ENCODE measurements at regions not wholly inside any gene's neighbourhood (a gene's known extent, or its start where the extent isn't known, plus 50 kb on each side); places are given as distances from the start of the nearest gene placed in this dataset.

GRCh38 chr11:116563028-116563711 lies 209.6 kb downstream of the BUD13 start:
- H3K27me3 ChIP-seq (ENCODE audit: control insufficient read depth, insufficient read depth, low read length), result no peaks in the 10 kb centered on the region
- peaks cover 4% of the 10 kb centered on the region for H3K4me1 ChIP-seq (ENCODE audit: control insufficient read depth, insufficient read depth, low read length)
- no peaks in the 10 kb centered on the region for H3K36me3 ChIP-seq (ENCODE audit: control insufficient read depth, insufficient read depth, low read length)
- H3K9ac ChIP-seq (ENCODE audit: low read depth, low read length), result no peak overlapping the region
- H3K9me3 ChIP-seq (ENCODE audit: control insufficient read depth, insufficient read depth, low read length), result no peaks in the 10 kb centered on the region
- H3K4me3 ChIP-seq (ENCODE audit: low read depth, low read length), result no peak overlapping the region

GRCh38 chr11:116560589-116560988 lies 212.2 kb downstream of the BUD13 start:
- Histone ChIP-seq H3K36me3 (ENCODE audit: control insufficient read depth, insufficient read depth, low read length) (no peaks in the 10 kb centered on the region), H3K9me3 (ENCODE audit: control insufficient read depth, insufficient read depth, low read length) (no peaks in the 10 kb centered on the region), H3K4me1 (ENCODE audit: control insufficient read depth, insufficient read depth, low read length) (no peaks in the 10 kb centered on the region), H3K9ac (ENCODE audit: low read depth, low read length) (no peak overlapping the region), H3K4me3 (ENCODE audit: low read depth, low read length) (no peak overlapping the region), H3K27me3 (ENCODE audit: control insufficient read depth, insufficient read depth, low read length) (no peaks in the 10 kb centered on the region)

DNA sequence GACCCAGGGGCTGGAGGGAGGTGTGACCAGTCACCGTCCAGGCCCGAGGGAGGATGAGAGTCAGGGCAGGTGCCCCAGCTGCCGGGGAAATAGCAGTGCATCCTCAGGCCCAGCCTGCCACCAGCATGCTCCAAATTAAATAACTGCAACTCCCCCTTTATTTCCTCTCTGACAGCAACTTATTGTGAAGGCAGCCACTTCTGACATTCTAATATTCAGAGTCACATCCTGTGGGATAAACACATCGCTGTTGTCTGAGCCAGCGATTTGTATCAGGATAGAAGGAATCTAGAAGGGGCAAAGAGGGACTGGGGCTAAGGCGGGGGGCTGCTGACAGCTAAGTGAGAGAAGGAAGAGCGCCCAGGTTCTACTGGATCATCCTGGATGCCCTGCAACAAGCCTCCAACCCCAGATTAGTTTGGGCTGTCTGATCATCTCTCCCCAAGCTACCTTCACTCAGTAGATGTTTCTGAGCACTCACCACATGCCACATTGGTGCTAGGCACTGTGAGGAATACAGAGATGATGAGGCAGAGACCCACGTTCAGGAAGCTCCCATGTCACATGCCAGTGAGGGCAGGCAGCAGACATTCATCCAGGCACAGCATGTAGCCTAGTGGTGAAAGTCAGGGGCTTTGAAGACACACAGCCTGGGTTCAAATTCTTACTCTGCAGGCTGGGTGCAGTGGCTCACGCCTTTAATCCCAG lies 214.1 kb downstream of the BUD13 start:
- Histone ChIP-seq H3K9me3 (ENCODE audit: control insufficient read depth, insufficient read depth, low read length) (no peaks in the 10 kb centered on the region), H3K36me3 (ENCODE audit: control insufficient read depth, insufficient read depth, low read length) (no peaks in the 10 kb centered on the region), H3K27me3 (ENCODE audit: control insufficient read depth, insufficient read depth, low read length) (no peaks in the 10 kb centered on the region), H3K4me1 (ENCODE audit: control insufficient read depth, insufficient read depth, low read length) (no peaks in the 10 kb centered on the region), H3K4me3 (ENCODE audit: low read depth, low read length) (no peak overlapping the region), H3K9ac (ENCODE audit: low read depth, low read length) (no peak overlapping the region)

DNA sequence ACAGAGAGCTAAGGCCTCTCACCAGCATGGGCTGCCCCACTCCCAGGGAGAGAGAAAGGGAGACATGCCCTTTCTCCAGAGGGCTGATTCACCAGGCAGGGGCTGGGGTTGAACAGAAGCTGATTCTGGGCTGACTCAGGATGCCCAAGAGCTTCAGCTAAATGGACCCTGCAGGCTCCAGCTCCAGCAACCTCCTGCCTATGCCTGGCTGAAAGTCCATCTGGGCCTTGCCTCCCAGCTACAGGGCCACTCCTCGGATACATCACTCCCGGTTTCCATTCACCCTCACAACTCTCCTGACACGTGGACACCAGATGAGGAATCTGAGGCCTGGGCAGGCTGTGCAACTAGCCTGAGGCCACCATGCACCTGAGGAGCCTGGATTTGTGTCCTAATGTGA lies 215.5 kb downstream of the BUD13 start:
- H3K27me3 ChIP-seq (ENCODE audit: control insufficient read depth, insufficient read depth, low read length), result no peaks in the 10 kb centered on the region
- no peaks in the 10 kb centered on the region for H3K4me1 ChIP-seq (ENCODE audit: control insufficient read depth, insufficient read depth, low read length)
- H3K36me3 ChIP-seq (ENCODE audit: control insufficient read depth, insufficient read depth, low read length), result no peaks in the 10 kb centered on the region
- H3K4me3 ChIP-seq (ENCODE audit: low read depth, low read length), result no peak overlapping the region
- no peaks in the 10 kb centered on the region for H3K9me3 ChIP-seq (ENCODE audit: control insufficient read depth, insufficient read depth, low read length)
- no peak overlapping the region for H3K9ac ChIP-seq (ENCODE audit: low read depth, low read length)

GRCh38 chr11:116556483-116556882 lies 216.3 kb downstream of the BUD13 start:
- Histone ChIP-seq H3K27me3 (ENCODE audit: control insufficient read depth, insufficient read depth, low read length) (no peaks in the 10 kb centered on the region), H3K36me3 (ENCODE audit: control insufficient read depth, insufficient read depth, low read length) (no peaks in the 10 kb centered on the region), H3K4me1 (ENCODE audit: control insufficient read depth, insufficient read depth, low read length) (no peaks in the 10 kb centered on the region), H3K9me3 (ENCODE audit: control insufficient read depth, insufficient read depth, low read length) (no peaks in the 10 kb centered on the region), H3K9ac (ENCODE audit: low read depth, low read length) (no peak overlapping the region), H3K4me3 (ENCODE audit: low read depth, low read length) (no peak overlapping the region)

GRCh38 chr11:116553482-116553881 lies 219.3 kb downstream of the BUD13 start:
- H3K4me1 ChIP-seq (ENCODE audit: control insufficient read depth, insufficient read depth, low read length), result no peaks in the 10 kb centered on the region
- H3K4me3 ChIP-seq (ENCODE audit: low read depth, low read length), result no peak overlapping the region
- H3K9me3 ChIP-seq (ENCODE audit: control insufficient read depth, insufficient read depth, low read length), result no peaks in the 10 kb centered on the region
- H3K27me3 ChIP-seq (ENCODE audit: control insufficient read depth, insufficient read depth, low read length), result no peaks in the 10 kb centered on the region
- no peak overlapping the region for H3K9ac ChIP-seq (ENCODE audit: low read depth, low read length)
- no peaks in the 10 kb centered on the region for H3K36me3 ChIP-seq (ENCODE audit: control insufficient read depth, insufficient read depth, low read length)

GRCh38 chr11:116551576-116551975 lies 221.2 kb downstream of the BUD13 start:
- Histone ChIP-seq H3K4me1 (ENCODE audit: control insufficient read depth, insufficient read depth, low read length) (no peaks in the 10 kb centered on the region), H3K9me3 (ENCODE audit: control insufficient read depth, insufficient read depth, low read length) (no peaks in the 10 kb centered on the region), H3K27me3 (ENCODE audit: control insufficient read depth, insufficient read depth, low read length) (no peaks in the 10 kb centered on the region), H3K36me3 (ENCODE audit: control insufficient read depth, insufficient read depth, low read length) (no peaks in the 10 kb centered on the region), H3K9ac (ENCODE audit: low read depth, low read length) (no peak overlapping the region), H3K4me3 (ENCODE audit: low read depth, low read length) (no peak overlapping the region)

DNA sequence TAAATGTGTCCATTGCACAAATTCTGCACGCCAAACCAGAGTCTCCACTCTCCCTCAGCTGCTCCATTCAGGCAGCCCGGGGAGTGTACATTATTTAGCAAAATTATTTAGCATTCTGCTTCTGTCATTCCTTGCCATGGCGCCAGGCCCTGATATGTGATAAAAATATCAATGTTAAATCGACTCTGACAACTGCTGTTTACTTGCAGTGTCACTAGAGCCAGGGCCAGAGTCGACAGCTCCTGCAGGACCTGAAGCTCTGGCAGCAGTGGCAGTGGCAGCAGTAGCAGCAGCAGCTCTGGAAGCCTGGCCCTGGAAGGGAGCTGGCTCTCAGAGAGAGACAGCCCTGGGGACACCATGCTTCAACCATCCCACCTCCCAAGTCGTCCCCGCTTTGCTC lies 224.5 kb downstream of the BUD13 start:
- Histone ChIP-seq H3K36me3 (ENCODE audit: control insufficient read depth, insufficient read depth, low read length) (no peaks in the 10 kb centered on the region), H3K4me3 (ENCODE audit: low read depth, low read length) (no peak overlapping the region), H3K9ac (ENCODE audit: low read depth, low read length) (no peak overlapping the region), H3K9me3 (ENCODE audit: control insufficient read depth, insufficient read depth, low read length) (no peaks in the 10 kb centered on the region), H3K27me3 (ENCODE audit: control insufficient read depth, insufficient read depth, low read length) (no peaks in the 10 kb centered on the region), H3K4me1 (ENCODE audit: control insufficient read depth, insufficient read depth, low read length) (no peaks in the 10 kb centered on the region)

GRCh38 chr11:116547571-116547970 lies 225.2 kb downstream of the BUD13 start:
- Histone ChIP-seq H3K27me3 (ENCODE audit: control insufficient read depth, insufficient read depth, low read length) (no peaks in the 10 kb centered on the region), H3K9ac (ENCODE audit: low read depth, low read length) (no peak overlapping the region), H3K9me3 (ENCODE audit: control insufficient read depth, insufficient read depth, low read length) (no peaks in the 10 kb centered on the region), H3K36me3 (ENCODE audit: control insufficient read depth, insufficient read depth, low read length) (no peaks in the 10 kb centered on the region), H3K4me1 (ENCODE audit: control insufficient read depth, insufficient read depth, low read length) (no peaks in the 10 kb centered on the region), H3K4me3 (ENCODE audit: low read depth, low read length) (no peak overlapping the region)

DNA sequence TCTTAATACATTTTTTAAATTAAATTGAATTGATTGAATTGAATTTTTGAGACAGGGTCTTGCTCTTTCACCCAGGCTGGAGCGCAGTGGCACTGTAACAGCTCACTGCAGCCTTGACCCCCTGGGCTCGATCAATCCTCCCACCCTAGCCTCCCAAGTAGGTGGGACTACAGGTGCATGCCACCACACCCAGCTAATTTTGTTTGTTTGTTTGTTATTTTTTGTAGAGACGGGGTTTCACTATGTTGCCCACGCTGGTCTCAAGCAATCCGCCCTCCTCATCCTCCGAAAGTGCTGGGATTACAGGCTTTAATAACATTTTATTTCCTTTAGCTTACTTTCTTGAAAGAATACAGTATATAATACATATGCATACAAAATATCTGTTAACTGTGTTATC lies 226.9 kb downstream of the BUD13 start:
- Histone ChIP-seq H3K36me3 (ENCODE audit: control insufficient read depth, insufficient read depth, low read length) (no peaks in the 10 kb centered on the region), H3K9me3 (ENCODE audit: control insufficient read depth, insufficient read depth, low read length) (no peaks in the 10 kb centered on the region), H3K9ac (ENCODE audit: low read depth, low read length) (no peak overlapping the region), H3K27me3 (ENCODE audit: control insufficient read depth, insufficient read depth, low read length) (no peaks in the 10 kb centered on the region), H3K4me1 (ENCODE audit: control insufficient read depth, insufficient read depth, low read length) (no peaks in the 10 kb centered on the region), H3K4me3 (ENCODE audit: low read depth, low read length) (no peak overlapping the region)

- Histone ChIP-seq H3K4me3 (ENCODE audit: low read depth, low read length) (no peak overlapping the region), H3K9me3 (ENCODE audit: control insufficient read depth, insufficient read depth, low read length) (no peaks in the 10 kb centered on the region), H3K4me1 (ENCODE audit: control insufficient read depth, insufficient read depth, low read length) (no peaks in the 10 kb centered on the region), H3K36me3 (ENCODE audit: control insufficient read depth, insufficient read depth, low read length) (no peaks in the 10 kb centered on the region), H3K9ac (ENCODE audit: low read depth, low read length) (no peak overlapping the region), H3K27me3 (ENCODE audit: control insufficient read depth, insufficient read depth, low read length) (no peaks in the 10 kb centered on the region)
These were observed 228.1 kb downstream of the BUD13 start for GRCh38 chr11:116544721-116545120.

- H3K27me3 ChIP-seq (ENCODE audit: control insufficient read depth, insufficient read depth, low read length), result no peaks in the 10 kb centered on the region
- H3K9ac ChIP-seq (ENCODE audit: low read depth, low read length), result no peak overlapping the region
- H3K36me3 ChIP-seq (ENCODE audit: control insufficient read depth, insufficient read depth, low read length), result no peaks in the 10 kb centered on the region
- no peak overlapping the region for H3K4me3 ChIP-seq (ENCODE audit: low read depth, low read length)
- H3K4me1 ChIP-seq (ENCODE audit: control insufficient read depth, insufficient read depth, low read length), result no peaks in the 10 kb centered on the region
- no peaks in the 10 kb centered on the region for H3K9me3 ChIP-seq (ENCODE audit: control insufficient read depth, insufficient read depth, low read length)
These were observed 228.8 kb downstream of the BUD13 start for GRCh38 chr11:116543911-116544475.
